ENCODE measurements at regions not wholly inside any gene's neighbourhood (a gene's known extent, or its start where the extent isn't known, plus 50 kb on each side); places are given as distances from the start of the nearest gene placed in this dataset.

GRCh38 chr3:72179107-72179464 lies 394.1 kb upstream of the PROK2 start (continued):
- TF ChIP-seq SAP30 (IDR thresholded peaks at IDR 0.05; ENCODE audit: insufficient read depth, insufficient replicate concordance, low read length) (no peak), ZNF274 (IDR thresholded peaks at IDR 0.05; ENCODE audit: borderline replicate concordance, extremely low read depth, low read length) (no peak)

All from H1 (cell line).